Endothelial cell of umbilical vein (primary cell): ENCODE measurements at regions not wholly inside any gene's neighbourhood (a gene's known extent, or its start where the extent isn't known, plus 50 kb on each side); places are given as distances from the start of the nearest gene placed in this dataset.

Experiments
- CTCF ChIP-seq, 2 donors: IDR thresholded peaks; 1 replicate in 1 of 2; 2 replicates in 1 of 2; pipeline ENCODE4 v1.5.1; 2011; ENCODE audit warnings: low read length in 2 of 2, mild to moderate bottlenecking in 2 of 2, moderate library complexity in 2 of 2, control low read depth in 1 of 2, inconsistent platforms in 1 of 2, low read depth in 1 of 2; ENCODE audit not compliant: insufficient read depth in 1 of 2; ENCODE audit errors: extremely low read depth in 1 of 2
- EZH2 ChIP-seq: IDR thresholded peaks from 2 replicates; pipeline ENCODE4 v1.6.1; 2012; ENCODE audit warnings: borderline replicate concordance, low read depth, mild to moderate bottlenecking, moderate library complexity, low read length, inconsistent platforms; ENCODE audit not compliant: severe bottlenecking
- FOS ChIP-seq: IDR thresholded peaks from 2 replicates; pipeline ENCODE4 v1.6.1; 2011; ENCODE audit warnings: mild to moderate bottlenecking, low read length, moderate library complexity, borderline replicate concordance; ENCODE audit not compliant: insufficient read depth
- GATA2 ChIP-seq: IDR thresholded peaks from 2 replicates; pipeline ENCODE4 v1.7.0; 2011; ENCODE audit warnings: low read depth, mild to moderate bottlenecking, moderate library complexity, mixed read lengths, low read length; ENCODE audit not compliant: insufficient read length, insufficient read depth
- MAX ChIP-seq: IDR thresholded peaks from 2 replicates; pipeline ENCODE4 v1.6.1; 2011; ENCODE audit not compliant: insufficient read depth, insufficient read length
- MYC ChIP-seq: IDR thresholded peaks from one replicate; pipeline ENCODE4 v1.6.1; 2011; ENCODE audit warnings: mild to moderate bottlenecking, low read depth, low read length
- POLR2A ChIP-seq: IDR thresholded peaks from 2 replicates; pipeline ENCODE4 v1.6.1; 2012; ENCODE audit warnings: low read depth, mild to moderate bottlenecking, control low read depth, low read length
- POLR2AphosphoS5 ChIP-seq: IDR thresholded peaks from 2 replicates; pipeline ENCODE4 v1.6.1; 2012; ENCODE audit warnings: low read depth, mild to moderate bottlenecking, control low read depth, low read length, moderate library complexity; ENCODE audit not compliant: insufficient read depth

- no peak for TF ChIP-seq EZH2
- TF ChIP-seq CTCF (IDR thresholded peaks at IDR 0.05; ENCODE audit: extremely low read depth in 1 of 2, insufficient read depth in 1 of 2, low read depth in 1 of 2, low read length in 2 of 2), result no peak
- TF ChIP-seq FOS, result no peak
- TF ChIP-seq POLR2A, result no peak
- no peak for TF ChIP-seq POLR2AphosphoS5
- TF ChIP-seq GATA2, result no peak
- TF ChIP-seq MAX, result no peak
- no peak for TF ChIP-seq MYC
Measured at GRCh38 chr20:53672484-53673129, 79.0 kb upstream of the ZNF217 start.
